ENCODE measurements at regions not wholly inside any gene's neighbourhood (a gene's known extent, or its start where the extent isn't known, plus 50 kb on each side); places are given as distances from the start of the nearest gene placed in this dataset.
"Not testable (repeated sequence)": the region's sequence is repeated elsewhere in the genome, so short reads cannot be mapped to it uniquely, and the experiment has no call there.

DNA sequence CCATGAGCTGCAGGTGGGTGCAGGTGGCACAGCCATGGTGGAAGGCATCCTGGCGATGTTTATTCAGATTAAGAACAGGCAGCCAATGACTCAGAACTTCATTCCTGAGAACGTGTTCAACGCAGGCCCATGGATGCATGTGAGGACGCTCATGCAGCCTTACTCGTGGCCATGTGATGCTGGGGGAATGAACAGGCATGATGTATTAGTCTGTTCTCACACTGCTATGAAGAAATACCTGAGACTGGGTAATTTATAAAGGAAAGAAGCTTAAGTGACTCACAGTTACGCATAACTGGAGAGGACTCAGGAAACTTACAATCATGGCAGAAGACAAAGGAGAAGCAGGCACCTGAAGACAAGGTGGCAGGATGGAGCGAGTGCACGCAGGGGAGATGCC, 146.6 kb downstream of the RNASET2 start:
- Histone ChIP-seq H3K27ac (ENCODE audit: low read depth, low read length) (no peak overlapping the region), H3K4me1 (ENCODE audit: control insufficient read depth in 1 of 2, insufficient read depth in 2 of 2, low read length in 2 of 2) (no peaks in the 10 kb centered on the region), H3K36me3 (ENCODE audit: control insufficient read depth in 1 of 2, insufficient read depth in 2 of 2, low read length in 2 of 2) (no peaks in the 10 kb centered on the region), H3K9me3 (ENCODE audit: control insufficient read depth in 1 of 2, low read length in 2 of 2) (peaks cover 6 to 11% of the 10 kb centered on the region in 2 donors), H3K4me3 (ENCODE audit: low read depth in 1 of 2, low read length in 2 of 2) (no peak overlapping the region), H3K27me3 (ENCODE audit: control insufficient read depth in 1 of 2, insufficient read depth in 2 of 2, low read length in 2 of 2) (no peaks in the 10 kb centered on the region), H3K9ac (ENCODE audit: low read depth in 1 of 2, low read length in 2 of 2) (no peak overlapping the region)

DNA sequence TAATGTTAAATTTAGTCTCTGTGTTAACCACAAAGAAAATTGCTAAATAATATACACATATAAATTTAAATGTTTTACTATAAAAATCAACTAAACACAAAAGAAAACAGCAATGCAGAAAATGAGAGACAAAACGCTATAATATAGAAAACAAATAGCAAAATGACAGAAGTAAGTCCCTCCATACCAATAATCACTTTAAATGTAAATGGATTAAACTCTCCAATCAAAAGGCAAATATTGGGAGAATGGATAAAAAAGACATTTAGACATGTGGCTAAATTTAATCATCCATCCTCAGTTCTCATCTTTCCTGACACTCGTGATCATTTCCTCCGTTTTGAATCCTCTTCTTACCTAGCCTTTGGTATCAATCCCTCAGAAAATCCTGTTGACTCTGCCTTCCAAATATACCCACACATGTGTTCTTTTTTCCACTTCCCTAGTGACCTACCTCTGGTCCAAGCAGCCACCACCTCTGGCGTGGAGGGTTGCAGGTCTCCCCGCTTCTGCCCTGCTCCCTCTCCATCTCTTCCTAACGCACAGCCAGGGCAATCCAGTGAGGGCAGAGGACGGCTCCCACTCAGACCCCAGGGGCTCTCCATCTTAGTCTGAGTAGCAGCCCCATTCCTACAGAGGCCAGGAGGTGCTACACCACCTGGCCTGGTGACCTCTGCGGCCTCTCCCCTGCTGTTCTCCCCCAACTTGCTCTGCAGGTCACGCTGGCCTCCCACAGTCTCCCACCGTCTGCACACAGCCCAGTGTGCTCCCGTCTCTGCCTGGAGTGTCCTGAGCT, 149.2 kb downstream of the RNASET2 start:
- Histone ChIP-seq H3K36me3 (ENCODE audit: control insufficient read depth in 1 of 2, insufficient read depth in 2 of 2, low read length in 2 of 2) (no peaks in the 10 kb centered on the region), H3K27me3 (ENCODE audit: control insufficient read depth in 1 of 2, insufficient read depth in 2 of 2, low read length in 2 of 2) (no peaks in the 10 kb centered on the region), H3K4me3 (ENCODE audit: low read depth in 1 of 2, low read length in 2 of 2) (no peak overlapping the region), H3K4me1 (ENCODE audit: control insufficient read depth in 1 of 2, insufficient read depth in 2 of 2, low read length in 2 of 2) (no peaks in the 10 kb centered on the region), H3K9me3 (ENCODE audit: control insufficient read depth in 1 of 2, low read length in 2 of 2) (peaks cover 6 to 11% of the 10 kb centered on the region in 2 donors), H3K9ac (ENCODE audit: low read depth in 1 of 2, low read length in 2 of 2) (no peak overlapping the region), H3K27ac (ENCODE audit: low read depth, low read length) (no peak overlapping the region)

DNA sequence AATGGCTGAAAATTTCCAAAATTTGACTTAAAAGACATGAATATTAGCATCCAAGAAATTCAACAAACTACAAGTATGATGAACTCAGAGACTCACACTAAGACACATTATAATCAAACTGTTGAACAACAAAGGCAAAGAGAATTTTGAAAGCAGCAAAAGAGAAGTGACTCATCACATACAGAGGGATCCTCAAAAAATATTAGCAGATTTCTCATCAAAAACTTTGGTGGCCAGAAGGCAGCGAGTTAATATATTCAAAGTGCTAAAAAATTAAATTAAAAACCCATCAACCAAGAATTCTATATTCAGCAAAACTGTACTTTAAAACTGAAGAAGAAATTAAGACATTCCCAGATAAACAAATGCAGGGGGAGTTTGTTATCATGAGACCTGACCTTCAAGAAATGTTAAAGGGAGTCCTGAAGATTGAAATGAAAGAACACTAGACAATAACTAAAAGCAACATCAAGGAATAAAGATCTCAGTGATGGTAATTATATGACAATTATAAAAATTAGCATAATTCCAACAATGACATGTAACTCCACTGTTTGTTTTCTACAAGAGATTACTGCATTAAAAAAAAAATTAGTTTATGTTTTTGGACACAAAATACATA, 150.0 kb downstream of the RNASET2 start:
- H3K9me3 ChIP-seq (ENCODE audit: control insufficient read depth in 1 of 2, low read length in 2 of 2), result peaks cover 6 to 11% of the 10 kb centered on the region in 2 donors
- no peak overlapping the region for H3K27ac ChIP-seq (ENCODE audit: low read depth, low read length)
- H3K4me3 ChIP-seq (ENCODE audit: low read depth in 1 of 2, low read length in 2 of 2), result no peak overlapping the region
- no peaks in the 10 kb centered on the region for H3K36me3 ChIP-seq (ENCODE audit: control insufficient read depth in 1 of 2, insufficient read depth in 2 of 2, low read length in 2 of 2)
- H3K9ac ChIP-seq (ENCODE audit: low read depth in 1 of 2, low read length in 2 of 2), result no peak overlapping the region
- no peaks in the 10 kb centered on the region for H3K27me3 ChIP-seq (ENCODE audit: control insufficient read depth in 1 of 2, insufficient read depth in 2 of 2, low read length in 2 of 2)
- H3K4me1 ChIP-seq (ENCODE audit: control insufficient read depth in 1 of 2, insufficient read depth in 2 of 2, low read length in 2 of 2), result no peaks in the 10 kb centered on the region

DNA sequence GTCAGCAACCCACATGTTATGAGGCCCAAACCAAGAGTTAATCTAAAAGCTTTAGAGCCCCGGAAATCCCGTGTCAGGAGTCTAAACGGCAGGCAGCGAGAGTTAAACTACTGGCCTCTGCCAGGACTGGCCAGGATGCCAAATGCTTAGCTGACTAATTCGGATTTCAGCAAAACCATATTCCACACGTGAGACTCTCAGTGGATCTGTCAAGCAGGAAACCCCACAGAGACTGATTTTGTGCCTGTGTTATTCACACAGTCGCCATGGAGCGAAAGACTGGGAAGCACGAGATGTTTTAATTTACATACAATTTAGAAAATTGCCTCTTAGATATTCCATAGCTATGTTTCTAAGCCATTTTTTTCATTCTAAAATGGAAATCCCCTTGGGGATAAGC, 152.9 kb downstream of the RNASET2 start:
- no peak overlapping the region for H3K4me3 ChIP-seq (ENCODE audit: low read depth in 1 of 2, low read length in 2 of 2)

DNA sequence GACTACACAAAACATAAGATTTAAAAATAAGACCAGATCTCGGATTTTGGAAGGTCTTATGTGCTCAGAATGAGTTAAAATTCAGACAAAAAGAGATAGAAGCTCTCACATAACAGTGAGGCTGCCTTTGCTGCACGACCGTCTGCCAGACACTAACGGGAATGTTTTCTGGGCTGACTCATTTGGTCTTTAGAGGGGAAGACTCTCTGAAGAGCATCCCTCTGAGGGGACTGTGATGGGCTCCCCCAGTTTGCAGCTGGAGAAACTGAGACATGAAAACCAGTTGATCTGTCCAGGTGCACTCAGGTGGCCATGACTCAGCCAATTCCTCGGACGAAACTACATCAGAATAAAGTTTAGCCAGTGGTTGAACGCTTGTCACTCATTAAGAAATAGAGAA, 153.9 kb downstream of the RNASET2 start:
- Histone ChIP-seq H3K27me3 (ENCODE audit: control insufficient read depth in 1 of 2, insufficient read depth in 2 of 2, low read length in 2 of 2) (no peaks in the 10 kb centered on the region), H3K27ac (ENCODE audit: low read depth, low read length) (no peak overlapping the region), H3K36me3 (ENCODE audit: control insufficient read depth in 1 of 2, insufficient read depth in 2 of 2, low read length in 2 of 2) (no peaks in the 10 kb centered on the region), H3K4me3 (ENCODE audit: low read depth in 1 of 2, low read length in 2 of 2) (no peak overlapping the region), H3K9me3 (ENCODE audit: control insufficient read depth in 1 of 2, low read length in 2 of 2) (peaks cover 6% of the 10 kb centered on the region in 2 donors), H3K9ac (ENCODE audit: low read depth in 1 of 2, low read length in 2 of 2) (no peak overlapping the region), H3K4me1 (ENCODE audit: control insufficient read depth in 1 of 2, insufficient read depth in 2 of 2, low read length in 2 of 2) (no peaks in the 10 kb centered on the region)

More for the DNA sequence above, 152.9 kb downstream of the RNASET2 start:
- Histone ChIP-seq H3K9me3 (ENCODE audit: control insufficient read depth in 1 of 2, low read length in 2 of 2) (peaks cover 6 to 11% of the 10 kb centered on the region in 2 donors), H3K36me3 (ENCODE audit: control insufficient read depth in 1 of 2, insufficient read depth in 2 of 2, low read length in 2 of 2) (no peaks in the 10 kb centered on the region), H3K27me3 (ENCODE audit: control insufficient read depth in 1 of 2, insufficient read depth in 2 of 2, low read length in 2 of 2) (no peaks in the 10 kb centered on the region), H3K27ac (ENCODE audit: low read depth, low read length) (no peak overlapping the region), H3K4me1 (ENCODE audit: control insufficient read depth in 1 of 2, insufficient read depth in 2 of 2, low read length in 2 of 2) (no peaks in the 10 kb centered on the region), H3K9ac (ENCODE audit: low read depth in 1 of 2, low read length in 2 of 2) (no peak overlapping the region)

DNA sequence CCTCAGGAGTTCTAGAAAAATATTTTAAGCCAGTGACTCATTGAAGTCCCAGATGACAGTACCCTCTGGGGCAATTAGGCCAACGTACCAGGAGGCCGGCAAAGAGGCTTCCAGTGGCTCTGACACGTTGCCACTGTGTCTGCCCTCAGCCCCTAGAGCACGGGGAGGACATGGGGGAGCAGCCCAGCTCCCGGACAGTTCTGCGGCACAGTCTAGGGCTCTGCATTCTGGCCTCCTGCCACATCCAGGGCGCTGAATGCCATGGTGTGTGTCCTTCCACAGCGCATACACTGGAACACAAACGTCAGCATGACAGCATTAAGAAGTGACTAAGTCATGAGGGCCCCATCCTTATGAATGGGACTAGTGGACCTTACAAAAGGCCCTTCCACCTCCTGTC, 156.2 kb downstream of the RNASET2 start:
- Histone ChIP-seq H3K4me1 (ENCODE audit: control insufficient read depth in 1 of 2, insufficient read depth in 2 of 2, low read length in 2 of 2) (no peaks in the 10 kb centered on the region), H3K36me3 (ENCODE audit: control insufficient read depth in 1 of 2, insufficient read depth in 2 of 2, low read length in 2 of 2) (no peaks in the 10 kb centered on the region), H3K4me3 (ENCODE audit: low read depth in 1 of 2, low read length in 2 of 2) (no peak overlapping the region), H3K27ac (ENCODE audit: low read depth, low read length) (no peak overlapping the region), H3K9ac (ENCODE audit: low read depth in 1 of 2, low read length in 2 of 2) (no peak overlapping the region), H3K9me3 (ENCODE audit: control insufficient read depth in 1 of 2, low read length in 2 of 2) (no peaks in the 10 kb centered on the region), H3K27me3 (ENCODE audit: control insufficient read depth in 1 of 2, insufficient read depth in 2 of 2, low read length in 2 of 2) (no peaks in the 10 kb centered on the region)

DNA sequence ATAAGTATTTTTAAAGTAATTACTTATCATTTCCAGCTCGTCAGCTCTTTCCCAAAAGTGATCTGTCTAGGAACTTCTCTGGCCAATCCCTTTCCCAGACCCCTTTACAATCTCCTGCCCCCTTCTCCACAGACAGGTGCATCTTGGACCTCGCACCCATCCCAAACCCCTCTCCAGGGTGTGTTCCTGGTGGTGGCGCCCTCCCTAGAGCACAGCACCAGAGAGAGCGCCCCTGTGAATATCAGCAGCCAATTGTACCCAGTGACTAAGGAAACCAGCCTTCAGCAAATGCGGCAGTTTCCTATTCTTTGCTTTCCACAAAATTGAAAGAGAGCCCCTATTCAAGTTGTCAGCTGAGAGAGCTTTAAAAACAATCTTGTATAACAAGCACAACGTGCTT, 157.7 kb downstream of the RNASET2 start:
- Histone ChIP-seq H3K4me3 (ENCODE audit: low read depth in 1 of 2, low read length in 2 of 2) (no peak overlapping the region), H3K27ac (ENCODE audit: low read depth, low read length) (no peak overlapping the region), H3K9me3 (ENCODE audit: control insufficient read depth in 1 of 2, low read length in 2 of 2) (no peaks in the 10 kb centered on the region), H3K4me1 (ENCODE audit: control insufficient read depth in 1 of 2, insufficient read depth in 2 of 2, low read length in 2 of 2) (no peaks in the 10 kb centered on the region), H3K9ac (ENCODE audit: low read depth in 1 of 2, low read length in 2 of 2) (no peak overlapping the region), H3K36me3 (ENCODE audit: control insufficient read depth in 1 of 2, insufficient read depth in 2 of 2, low read length in 2 of 2) (no peaks in the 10 kb centered on the region), H3K27me3 (ENCODE audit: control insufficient read depth in 1 of 2, insufficient read depth in 2 of 2, low read length in 2 of 2) (no peaks in the 10 kb centered on the region)

DNA sequence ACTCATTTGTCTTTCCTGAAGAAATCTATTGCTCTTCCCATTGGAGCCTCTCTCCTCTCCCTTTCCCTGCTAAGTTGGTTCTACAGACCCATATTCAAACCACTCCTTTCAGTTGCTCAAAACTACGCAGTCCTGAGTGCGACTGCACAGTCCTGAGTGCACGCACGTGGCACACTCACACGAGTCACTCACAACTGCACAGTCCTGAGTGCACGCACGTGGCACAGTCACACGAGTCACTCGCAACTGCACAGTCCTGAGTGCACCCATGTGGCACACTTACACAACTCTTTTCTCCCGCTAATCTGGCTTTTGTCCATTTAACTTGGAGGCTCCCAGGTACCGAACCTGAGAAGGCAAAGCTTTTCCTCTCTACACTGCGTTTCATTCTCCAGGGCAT, 159.7 kb downstream of the RNASET2 start:
- Histone ChIP-seq H3K4me1 (ENCODE audit: control insufficient read depth in 1 of 2, insufficient read depth in 2 of 2, low read length in 2 of 2) (no peaks in the 10 kb centered on the region), H3K36me3 (ENCODE audit: control insufficient read depth in 1 of 2, insufficient read depth in 2 of 2, low read length in 2 of 2) (no peaks in the 10 kb centered on the region), H3K27ac (ENCODE audit: low read depth, low read length) (no peak overlapping the region), H3K27me3 (ENCODE audit: control insufficient read depth in 1 of 2, insufficient read depth in 2 of 2, low read length in 2 of 2) (no peaks in the 10 kb centered on the region), H3K9me3 (ENCODE audit: control insufficient read depth in 1 of 2, low read length in 2 of 2) (no peaks in the 10 kb centered on the region), H3K4me3 (ENCODE audit: low read depth in 1 of 2, low read length in 2 of 2) (no peak overlapping the region), H3K9ac (ENCODE audit: low read depth in 1 of 2, low read length in 2 of 2) (no peak overlapping the region)

DNA sequence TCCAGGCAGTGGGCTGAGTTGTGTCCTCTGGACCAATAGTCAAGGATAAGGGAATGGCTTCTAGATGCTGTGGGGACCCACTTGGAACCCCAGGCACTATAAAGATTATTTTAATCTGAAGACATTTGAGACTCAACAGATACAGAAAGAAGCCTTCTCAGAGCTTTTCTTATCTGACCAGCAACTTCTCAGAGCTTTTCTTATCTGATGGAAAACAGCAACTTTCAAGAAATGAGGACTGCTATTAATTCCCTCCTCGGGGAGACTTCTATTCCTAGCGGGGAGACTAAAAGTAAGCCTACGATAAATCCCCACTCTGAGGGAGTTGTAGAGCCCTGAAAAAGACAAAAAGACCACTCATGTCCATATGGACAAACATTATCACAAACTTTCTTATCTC, 160.5 kb downstream of the RNASET2 start:
- no peak overlapping the region for H3K27ac ChIP-seq (ENCODE audit: low read depth, low read length)
- H3K9me3 ChIP-seq (ENCODE audit: control insufficient read depth in 1 of 2, low read length in 2 of 2), result no peaks in the 10 kb centered on the region
- H3K4me3 ChIP-seq (ENCODE audit: low read depth in 1 of 2, low read length in 2 of 2), result no peak overlapping the region
- H3K36me3 ChIP-seq (ENCODE audit: control insufficient read depth in 1 of 2, insufficient read depth in 2 of 2, low read length in 2 of 2), result no peaks in the 10 kb centered on the region
- H3K4me1 ChIP-seq (ENCODE audit: control insufficient read depth in 1 of 2, insufficient read depth in 2 of 2, low read length in 2 of 2), result no peaks in the 10 kb centered on the region
- no peaks in the 10 kb centered on the region for H3K27me3 ChIP-seq (ENCODE audit: control insufficient read depth in 1 of 2, insufficient read depth in 2 of 2, low read length in 2 of 2)
- no peak overlapping the region for H3K9ac ChIP-seq (ENCODE audit: low read depth in 1 of 2, low read length in 2 of 2)

DNA sequence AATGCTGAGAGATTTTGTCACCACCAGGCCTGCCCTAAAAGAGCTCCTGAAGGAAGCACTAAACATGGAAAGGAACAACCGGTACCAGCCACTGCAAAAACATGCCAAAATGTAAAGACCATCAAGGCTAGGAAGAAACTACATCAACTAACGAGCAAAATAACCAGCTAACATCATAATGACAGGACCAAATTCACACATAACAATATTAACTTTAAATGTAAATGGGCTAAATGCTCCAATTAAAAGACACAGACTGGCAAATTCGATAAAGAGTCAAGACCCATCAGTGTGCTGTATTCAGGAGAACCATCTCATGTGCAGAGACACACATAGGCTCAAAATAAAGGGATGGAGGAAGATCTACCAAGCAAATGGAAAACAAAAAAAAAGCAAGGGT, 163.8 kb upstream of the RPS6KA2 start:
- H3K36me3 ChIP-seq (ENCODE audit: control insufficient read depth in 1 of 2, insufficient read depth in 2 of 2, low read length in 2 of 2); H3K4me1 ChIP-seq (ENCODE audit: control insufficient read depth in 1 of 2, insufficient read depth in 2 of 2, low read length in 2 of 2); H3K9ac ChIP-seq (ENCODE audit: low read depth in 1 of 2, low read length in 2 of 2); H3K4me3 ChIP-seq (ENCODE audit: low read depth in 1 of 2, low read length in 2 of 2); H3K27ac ChIP-seq (ENCODE audit: low read depth, low read length); H3K27me3 ChIP-seq (ENCODE audit: control insufficient read depth in 1 of 2, insufficient read depth in 2 of 2, low read length in 2 of 2); H3K9me3 ChIP-seq (ENCODE audit: control insufficient read depth in 1 of 2, low read length in 2 of 2): not testable (repeated sequence)
